GM12873 (cell line): ENCODE measurements at regions not wholly inside any gene's neighbourhood (a gene's known extent, or its start where the extent isn't known, plus 50 kb on each side); places are given as distances from the start of the nearest gene placed in this dataset.

Source experiments
- TF ChIP-seq, protein P1 (sequence below): IDR thresholded peaks from 2 replicates; pipeline ENCODE4 v1.5.1; 2012; ENCODE audit warnings: low read depth, mild to moderate bottlenecking, moderate library complexity, low read length, control low read depth; ENCODE audit not compliant: insufficient read depth; ENCODE audit errors: missing control alignments

DNA sequence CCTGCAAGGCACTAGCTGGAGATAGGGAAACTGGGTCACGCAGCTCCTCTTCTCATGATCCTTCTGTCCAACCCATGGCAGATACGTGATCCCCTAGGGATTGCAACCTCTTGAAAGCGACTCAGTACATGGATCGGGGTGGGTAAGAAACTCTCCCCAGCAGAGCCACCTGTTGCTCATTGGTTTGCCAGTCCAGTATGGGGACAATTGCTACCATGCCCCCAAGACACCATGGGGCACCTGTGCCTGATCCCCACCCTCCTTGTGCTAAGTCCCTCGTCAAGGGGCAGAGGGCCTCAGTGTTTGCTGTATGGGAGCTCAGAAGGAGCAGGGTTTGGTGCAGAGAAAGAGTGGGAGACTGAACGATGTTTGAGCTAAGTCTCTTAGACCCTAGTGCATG, 500.9 kb downstream of the ENC1 start:
- TF ChIP-seq, protein P1, sequence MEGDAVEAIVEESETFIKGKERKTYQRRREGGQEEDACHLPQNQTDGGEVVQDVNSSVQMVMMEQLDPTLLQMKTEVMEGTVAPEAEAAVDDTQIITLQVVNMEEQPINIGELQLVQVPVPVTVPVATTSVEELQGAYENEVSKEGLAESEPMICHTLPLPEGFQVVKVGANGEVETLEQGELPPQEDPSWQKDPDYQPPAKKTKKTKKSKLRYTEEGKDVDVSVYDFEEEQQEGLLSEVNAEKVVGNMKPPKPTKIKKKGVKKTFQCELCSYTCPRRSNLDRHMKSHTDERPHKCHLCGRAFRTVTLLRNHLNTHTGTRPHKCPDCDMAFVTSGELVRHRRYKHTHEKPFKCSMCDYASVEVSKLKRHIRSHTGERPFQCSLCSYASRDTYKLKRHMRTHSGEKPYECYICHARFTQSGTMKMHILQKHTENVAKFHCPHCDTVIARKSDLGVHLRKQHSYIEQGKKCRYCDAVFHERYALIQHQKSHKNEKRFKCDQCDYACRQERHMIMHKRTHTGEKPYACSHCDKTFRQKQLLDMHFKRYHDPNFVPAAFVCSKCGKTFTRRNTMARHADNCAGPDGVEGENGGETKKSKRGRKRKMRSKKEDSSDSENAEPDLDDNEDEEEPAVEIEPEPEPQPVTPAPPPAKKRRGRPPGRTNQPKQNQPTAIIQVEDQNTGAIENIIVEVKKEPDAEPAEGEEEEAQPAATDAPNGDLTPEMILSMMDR = no peak

DNA sequence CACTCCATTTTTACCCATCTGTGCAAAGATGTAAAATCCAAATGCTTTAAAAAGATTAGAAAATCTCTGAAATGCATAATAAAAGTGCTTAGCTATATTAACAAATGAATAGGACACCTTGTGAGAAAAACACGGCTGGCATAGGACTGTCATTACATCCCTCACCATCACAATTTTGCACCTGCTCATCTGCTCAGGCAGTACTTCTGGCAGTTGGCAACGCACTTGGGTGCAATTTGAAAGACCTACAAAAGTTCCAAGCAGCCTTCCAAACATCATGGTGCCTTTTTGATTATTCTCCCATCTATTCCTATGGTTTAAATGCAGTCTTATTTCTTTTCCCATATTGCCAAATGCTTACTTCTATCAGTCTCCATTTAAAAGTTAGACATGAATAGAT, 501.8 kb downstream of the ENC1 start:
- TF ChIP-seq, protein P1 = no peak

DNA sequence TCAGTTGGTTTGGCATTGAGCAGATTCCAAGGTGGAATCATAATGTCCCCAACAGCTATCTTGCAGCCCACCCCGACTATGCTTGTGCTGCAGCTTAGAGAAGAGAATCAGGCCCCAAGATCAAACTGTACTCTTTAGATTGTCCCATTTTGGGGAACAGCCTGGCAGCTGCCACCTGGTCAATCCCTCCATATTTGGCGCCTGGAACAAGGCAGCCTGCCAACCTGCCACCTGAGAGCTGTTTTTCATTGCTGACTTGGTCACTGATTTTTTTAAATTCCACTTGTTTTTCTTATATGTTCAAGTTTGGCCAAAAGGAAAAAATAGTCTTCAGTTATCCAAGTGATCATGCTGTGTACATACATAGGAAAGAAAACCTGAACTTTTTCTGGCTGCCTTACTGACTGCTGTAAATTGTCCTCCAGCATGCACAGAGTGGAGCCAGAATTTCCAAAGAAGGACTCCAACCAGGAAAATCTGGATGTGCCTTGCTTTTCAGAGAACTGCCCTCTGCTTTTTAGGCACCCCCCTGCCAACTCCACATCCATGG, 504.2 kb downstream of the ENC1 start:
- TF ChIP-seq, protein P1 = no peak

GRCh38 chr5:74135033-74135432, 505.5 kb downstream of the ENC1 start:
- TF ChIP-seq, protein P1 = no peak

- TF ChIP-seq, protein P1 = no peak
Observed at GRCh38 chr5:74132485-74132884, 506.5 kb downstream of the ARHGEF28 start.

DNA sequence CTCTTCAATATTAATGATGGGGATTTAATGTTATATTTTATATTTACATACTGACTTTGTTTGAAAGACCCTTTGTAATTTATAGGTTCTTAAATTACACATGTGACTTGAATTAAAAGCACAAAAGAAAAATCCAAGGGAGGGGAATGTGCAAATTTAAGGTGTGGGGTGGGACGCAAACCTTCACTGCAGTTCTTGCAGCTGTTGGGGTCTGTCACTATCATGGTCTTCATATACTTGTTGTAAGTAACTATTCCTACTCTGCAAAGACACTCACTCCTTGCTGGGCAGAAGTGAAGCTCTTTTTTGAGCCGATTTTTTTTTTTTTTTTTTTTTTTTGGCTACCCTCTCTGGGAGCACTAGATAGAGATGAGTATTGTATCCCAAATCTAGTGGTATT, 505.3 kb downstream of the ARHGEF28 start:
- TF ChIP-seq, protein P1 = no peak

DNA sequence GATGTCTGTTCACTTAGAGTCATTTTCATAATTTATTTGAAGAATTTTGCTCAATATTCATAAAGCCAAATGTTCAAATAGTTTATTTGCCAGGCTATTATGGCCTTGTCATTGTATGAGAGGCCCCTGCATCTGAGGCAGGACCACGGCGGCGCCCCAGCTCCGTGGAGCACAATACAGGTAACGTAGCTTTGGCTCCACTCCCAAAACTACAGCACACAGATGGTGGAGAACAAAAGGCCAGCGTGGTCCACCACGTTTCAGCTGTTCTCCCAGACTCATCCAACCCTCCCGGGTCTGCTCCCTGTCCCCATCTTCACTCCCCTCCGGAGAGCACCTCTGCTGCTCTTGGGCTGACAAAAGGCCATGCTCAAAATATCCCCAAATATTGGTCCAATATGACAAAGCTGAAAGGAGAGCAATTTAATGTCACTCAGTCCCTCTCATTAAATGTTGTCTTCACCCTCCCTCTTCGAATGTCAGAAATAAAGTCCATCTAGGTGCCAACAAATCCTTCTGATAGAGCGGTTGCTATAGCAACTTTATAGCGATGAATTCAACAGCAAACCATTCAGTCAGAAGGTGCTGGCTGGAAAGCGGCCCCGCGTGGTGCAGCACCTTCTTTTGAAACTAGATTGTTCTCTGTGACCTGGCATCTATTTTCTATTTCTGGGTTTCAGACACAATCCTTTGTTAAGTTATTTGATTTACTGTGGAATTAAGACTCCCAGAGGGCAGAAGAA, 504.3 kb downstream of the ARHGEF28 start:
- TF ChIP-seq, protein P1 = no peak
